NCI-H1436 (cell line): ENCODE measurements at regions not wholly inside any gene's neighbourhood (a gene's known extent, or its start where the extent isn't known, plus 50 kb on each side); places are given as distances from the start of the nearest gene placed in this dataset.
"Not testable (repeated sequence)": the region's sequence is repeated elsewhere in the genome, so short reads cannot be mapped to it uniquely, and the experiment has no call there.

Source experiments
- DNase-seq: peaks from one replicate; lab custom pipeline; 2025; lab: John Stamatoyannopoulos, UW

DNA sequence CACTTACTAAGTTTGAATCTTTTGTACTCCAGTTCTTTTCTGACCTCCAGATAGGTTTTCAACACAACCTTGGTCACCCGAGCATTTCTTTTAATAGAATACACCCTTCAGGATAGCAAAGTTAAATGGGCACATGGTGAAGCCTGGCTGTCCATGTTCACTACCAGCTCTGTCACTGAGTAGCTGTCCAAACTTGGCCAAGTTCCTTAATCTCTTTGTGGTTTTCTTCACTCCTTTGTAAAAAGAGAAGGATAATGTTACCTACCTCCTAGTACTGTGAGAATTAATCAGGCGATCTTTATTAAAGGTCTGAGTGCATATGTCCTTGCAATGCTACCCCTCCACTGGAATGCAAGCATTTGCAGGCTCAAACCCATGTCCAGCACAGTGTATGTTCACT lies 128.1 kb upstream of the PTPRZ1 start:
- DNase-seq = no peak

DNA sequence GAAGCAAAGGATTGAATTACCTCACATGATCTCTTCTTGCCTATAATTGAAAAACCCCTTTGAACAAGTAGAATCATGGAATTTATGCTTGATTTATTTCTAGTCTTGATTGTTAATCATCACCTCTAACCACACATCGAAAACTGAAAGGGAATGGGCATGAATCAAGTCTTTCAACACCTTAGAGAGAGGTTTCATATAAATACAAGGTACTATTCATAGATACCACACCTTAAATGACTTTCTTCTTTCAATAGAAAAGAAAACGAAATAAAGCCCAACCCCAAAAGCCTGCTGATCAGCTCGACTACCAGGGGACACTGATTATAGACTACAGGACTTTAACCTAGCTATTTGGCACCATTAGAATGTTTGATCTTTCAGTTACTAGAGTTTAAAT lies 128.6 kb upstream of the PTPRZ1 start:
- no peak for DNase-seq

DNA sequence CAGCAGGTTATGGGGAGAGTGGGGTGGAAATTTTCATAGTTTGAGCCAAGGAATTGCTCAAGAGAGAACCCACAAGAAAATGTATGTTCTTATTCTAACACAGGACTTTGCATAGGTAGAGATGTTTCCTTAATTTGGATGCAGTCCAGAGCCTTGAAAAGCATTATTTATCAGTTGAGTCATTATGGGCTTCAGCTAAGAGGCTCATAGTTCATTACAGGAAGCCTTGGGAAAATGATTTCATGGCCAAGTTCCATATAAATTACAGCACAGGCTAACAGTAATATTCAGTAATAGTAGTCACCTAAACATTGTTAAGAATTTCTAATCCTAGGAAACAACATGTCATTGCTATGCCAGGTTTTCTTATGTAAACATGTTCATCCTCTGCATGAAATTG lies 131.1 kb upstream of the PTPRZ1 start:
- DNase-seq = peak; percentile 4

DNA sequence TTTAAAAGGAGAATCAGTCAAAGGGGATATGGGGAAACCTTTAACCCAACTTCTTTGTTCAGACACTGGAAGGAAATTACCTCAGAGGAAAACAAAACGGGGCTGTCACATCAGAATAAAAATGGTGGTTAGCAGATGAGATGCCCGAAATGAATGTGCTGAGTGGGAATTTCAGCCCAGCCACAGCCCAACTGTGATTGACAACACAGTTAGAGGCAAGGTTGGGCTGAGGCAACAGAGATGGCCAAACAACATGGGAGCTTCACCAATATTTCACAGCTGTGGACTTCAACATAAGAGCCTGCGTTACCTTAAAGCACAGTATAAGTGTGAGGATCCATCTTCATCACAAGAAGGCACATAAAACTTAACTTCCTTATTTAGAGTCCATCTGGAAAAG lies 133.5 kb upstream of the PTPRZ1 start:
- DNase-seq = no peak

DNA sequence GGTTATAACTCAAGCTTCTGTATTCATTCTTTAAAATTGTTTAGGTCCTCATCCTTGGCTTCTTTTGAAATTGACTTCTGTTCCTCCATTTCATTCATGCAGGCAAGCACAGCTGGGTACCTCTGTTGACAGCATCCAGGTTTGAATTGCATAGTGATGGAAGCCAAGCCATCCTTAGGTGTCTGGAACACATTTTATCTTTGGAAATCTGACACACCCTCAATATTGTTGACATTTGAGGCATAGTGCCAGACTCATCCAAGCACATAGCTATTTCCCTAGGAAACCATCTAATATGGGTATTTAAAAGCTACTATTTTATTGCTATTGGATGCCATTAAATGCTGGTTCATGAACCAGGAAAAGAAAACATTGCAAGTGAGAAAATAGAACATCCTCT lies 142.1 kb upstream of the PTPRZ1 start:
- DNase-seq = no peak

DNA sequence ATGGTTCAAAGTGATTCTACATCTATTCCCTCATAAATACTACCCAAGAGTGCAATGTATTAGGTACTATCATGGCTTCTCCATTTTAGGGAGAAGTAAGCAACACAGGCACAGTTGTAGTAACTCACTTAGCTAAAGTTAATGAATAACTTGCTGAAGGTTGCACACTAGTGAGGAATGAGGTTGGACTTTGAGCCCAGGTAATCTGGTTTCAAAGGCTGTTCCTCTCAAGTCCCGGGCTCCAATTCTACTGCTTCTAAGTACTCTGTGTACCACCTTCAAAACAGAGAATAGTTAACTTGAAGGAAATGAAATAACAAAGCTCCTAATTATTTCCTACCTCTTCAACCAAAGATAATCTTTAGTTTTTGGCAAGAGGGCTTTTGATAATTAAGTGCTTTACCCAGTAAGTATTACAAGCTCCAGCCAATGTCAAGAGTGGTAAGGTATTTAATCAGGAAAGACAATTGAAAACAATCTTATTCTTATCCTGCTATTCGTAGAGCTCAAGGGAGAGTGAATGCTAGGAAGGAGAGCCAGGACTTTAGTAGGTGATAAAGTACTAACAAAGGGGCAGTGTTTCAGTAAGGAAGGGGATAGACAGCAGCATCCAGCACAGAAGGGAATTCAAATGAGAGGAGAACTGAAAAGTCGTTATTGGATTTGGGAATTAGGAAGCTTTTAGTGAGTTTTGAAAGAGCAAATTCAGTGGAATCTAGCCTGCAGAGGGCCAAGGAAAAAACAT lies 158.2 kb upstream of the PTPRZ1 start:
- DNase-seq = no peak

DNA sequence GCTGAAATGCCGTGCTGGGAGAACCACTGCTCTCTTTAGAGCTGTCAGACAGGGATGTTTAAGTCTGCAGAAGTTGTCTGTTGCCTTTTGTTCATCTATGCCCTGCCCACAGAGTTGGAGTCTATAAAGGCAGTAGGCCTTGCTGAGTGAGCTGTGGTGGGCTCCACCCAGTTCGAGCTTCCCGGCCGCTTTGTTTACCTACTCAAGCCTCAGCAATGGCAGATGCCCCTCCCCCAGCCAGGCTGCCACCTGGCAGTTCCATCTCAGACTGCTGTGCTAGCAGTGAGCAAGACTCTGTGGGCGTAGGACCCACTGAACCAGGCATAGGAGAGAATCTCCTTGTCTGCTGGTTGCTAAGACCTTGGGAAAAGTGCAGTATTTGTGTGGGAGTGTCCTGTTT lies 160.0 kb upstream of the PTPRZ1 start:
- DNase-seq = peak; percentile 32

DNA sequence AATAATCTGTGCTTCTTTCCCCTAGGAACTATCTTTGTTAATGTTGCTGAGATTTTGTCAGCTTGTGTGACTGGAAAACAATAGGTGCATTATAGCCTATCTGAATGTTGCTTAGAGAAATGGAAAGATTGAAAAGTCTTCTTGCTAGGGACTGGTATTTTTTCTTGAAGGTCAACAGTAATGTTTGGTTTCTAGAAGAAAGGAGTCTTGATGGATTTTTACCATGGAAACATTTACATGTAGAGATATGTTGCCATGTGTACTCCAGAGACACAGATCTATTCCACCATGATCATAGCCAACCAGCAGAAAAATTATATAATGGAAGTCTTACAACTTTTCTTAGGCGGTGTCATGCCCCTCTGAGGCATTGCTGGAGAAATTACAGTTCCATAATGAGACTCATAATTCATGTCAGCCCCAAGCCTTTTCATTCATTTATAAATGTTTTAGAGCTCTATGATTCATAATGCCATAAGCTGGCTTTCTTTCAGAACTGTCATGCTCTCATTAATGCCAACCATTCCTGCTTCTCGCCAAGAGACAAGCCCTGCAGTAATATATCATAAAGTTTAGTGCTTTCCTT lies 175.1 kb upstream of the PTPRZ1 start:
- no peak for DNase-seq

DNA sequence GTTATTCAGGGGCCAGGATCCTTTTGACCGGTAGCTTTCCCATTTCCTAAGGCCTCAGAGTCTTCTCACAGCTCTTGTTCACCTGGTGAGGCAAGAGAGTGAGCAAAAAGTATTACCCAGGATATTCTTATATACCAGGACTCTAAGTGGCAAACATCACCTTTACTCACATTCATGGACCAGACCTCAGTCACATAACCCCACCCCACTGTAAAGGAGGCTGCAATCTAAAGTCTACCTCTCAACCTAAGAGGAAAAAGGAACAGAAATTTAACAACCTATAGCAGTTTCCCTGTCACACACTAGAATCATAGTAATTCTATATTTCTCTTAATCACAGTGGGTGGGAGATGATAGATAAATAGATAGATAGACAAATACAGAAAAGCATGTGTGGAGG lies 176.0 kb upstream of the PTPRZ1 start:
- no peak for DNase-seq

DNA sequence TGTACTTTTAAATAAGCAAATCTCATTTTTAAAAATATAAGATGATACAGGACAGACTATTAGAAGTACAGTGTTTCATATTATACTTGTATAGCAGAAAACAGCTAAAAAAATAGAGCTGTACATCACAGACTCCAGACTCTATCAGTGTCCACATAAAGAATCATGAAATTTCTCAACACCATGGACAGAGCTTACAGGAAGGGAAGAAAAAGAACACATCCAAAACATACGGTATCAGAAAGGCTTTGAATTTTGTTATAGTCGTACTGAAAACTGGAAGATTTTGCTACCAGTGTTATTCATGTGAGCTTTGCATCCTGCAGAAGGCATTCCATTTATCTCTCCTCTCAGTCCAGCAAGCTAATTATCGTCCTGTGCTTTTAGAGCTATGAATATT lies 183.2 kb upstream of the PTPRZ1 start:
- no peak for DNase-seq

DNA sequence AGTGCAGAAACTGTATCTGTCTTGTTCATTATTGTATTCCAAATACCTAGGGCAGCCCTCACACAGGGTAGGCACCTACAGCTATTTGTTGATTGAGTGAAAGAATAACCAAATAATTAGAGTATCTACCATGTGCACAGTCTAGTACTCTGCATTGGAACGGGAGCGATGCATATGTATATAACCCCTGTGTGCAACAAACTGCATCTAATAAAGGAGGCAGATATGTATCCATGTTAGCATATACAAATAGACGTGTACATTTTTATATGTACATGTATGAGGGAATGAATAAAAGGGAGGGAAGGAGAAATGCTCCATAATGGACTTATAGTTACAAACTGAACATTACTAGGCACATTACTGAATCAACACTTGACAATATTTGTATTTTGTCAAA lies 191.3 kb upstream of the PTPRZ1 start:
- no peak for DNase-seq

DNA sequence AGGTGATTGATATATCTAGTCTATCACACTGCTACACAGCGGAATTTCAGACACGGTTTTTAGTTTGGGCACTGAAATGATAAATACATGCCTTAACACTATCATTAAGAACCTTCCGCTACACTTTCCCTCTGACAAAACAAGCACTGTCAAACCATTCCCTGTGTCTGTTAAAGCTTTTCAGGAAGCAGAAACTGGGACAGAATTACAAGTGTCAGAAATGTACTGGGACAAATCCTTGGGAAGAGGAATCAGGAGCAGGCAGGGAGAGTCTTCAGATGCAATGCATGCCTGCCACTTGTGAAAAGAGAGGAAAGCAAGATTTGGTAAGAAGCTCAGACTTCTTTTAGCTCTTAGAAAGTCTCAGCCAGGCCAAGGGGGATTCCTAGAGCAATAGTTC lies 196.8 kb upstream of the PTPRZ1 start:
- DNase-seq = no peak

DNA sequence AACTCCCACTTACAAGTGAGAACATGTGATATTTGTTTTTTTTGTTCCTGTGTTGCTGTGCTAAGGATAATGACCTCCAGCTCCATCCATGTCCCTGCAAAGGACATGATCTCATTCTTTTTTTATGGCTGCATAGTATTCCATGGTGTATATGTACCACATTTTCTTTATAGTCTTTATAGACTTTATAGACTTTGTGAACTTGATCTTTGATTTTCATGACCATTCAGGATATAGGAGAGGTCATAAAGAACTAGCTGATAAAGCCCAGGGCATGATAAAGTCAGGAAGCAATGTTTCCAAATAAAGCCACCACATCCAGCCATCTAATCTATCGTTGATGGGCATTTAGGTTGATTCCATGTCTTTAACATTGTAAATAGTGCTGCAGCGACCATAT lies 198.5 kb upstream of the PTPRZ1 start:
- not testable (repeated sequence) for DNase-seq

DNA sequence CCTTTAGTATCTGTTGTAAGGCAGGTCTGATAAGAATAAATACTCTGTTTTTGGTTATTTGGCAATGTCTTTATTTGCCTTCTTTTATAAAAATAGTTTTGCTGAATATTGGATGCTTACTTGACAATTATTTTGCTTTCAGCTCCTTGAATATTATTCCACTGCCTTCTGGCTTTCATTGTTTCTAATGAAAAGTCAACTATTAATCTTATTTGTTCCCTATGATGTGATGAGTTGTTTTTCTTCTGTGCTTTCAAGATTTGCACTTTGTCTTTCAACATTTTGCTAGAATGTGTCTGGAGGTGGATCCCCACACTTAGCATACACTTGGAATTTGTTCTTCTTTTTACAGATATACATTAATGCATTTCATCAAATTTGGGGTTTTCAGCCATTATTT lies 203.8 kb upstream of the PTPRZ1 start:
- no peak for DNase-seq

DNA sequence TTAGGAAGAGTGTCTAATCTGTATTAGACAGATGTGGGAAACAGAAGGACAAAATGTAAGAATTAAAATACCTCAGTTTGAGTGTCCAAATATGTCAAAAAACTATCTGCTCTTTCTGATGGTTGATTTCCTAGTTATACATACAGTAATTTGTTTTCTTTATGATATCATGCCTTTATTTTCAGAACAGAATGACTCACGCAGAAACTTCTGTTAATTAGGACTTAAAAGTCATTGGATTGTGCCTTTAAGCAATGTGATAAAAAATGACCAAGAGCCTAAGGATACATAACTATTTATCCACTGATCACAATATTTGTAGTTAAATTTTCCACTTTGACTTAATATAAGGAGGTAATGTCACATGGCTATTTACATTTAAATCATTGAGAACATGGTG lies 206.7 kb upstream of the PTPRZ1 start:
- no peak for DNase-seq

DNA sequence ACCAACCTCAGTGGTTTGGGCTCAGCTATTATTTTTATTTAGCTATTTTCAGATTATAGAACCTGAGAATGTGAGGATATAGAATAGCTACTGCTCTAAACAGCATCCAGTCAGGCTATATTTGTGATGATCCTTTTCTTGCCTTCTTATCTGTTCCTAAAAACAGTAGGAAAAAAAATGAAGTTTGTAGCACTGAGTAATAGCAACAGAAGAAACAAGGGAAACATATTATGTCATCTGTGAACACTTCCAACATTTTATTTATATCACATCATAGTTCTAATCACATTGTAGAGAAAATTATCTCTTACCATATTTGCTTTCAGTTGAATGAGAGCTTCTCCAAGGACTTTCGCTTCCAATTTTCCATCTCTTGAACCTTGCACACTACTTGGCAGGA lies 229.6 kb upstream of the PTPRZ1 start:
- DNase-seq = no peak

DNA sequence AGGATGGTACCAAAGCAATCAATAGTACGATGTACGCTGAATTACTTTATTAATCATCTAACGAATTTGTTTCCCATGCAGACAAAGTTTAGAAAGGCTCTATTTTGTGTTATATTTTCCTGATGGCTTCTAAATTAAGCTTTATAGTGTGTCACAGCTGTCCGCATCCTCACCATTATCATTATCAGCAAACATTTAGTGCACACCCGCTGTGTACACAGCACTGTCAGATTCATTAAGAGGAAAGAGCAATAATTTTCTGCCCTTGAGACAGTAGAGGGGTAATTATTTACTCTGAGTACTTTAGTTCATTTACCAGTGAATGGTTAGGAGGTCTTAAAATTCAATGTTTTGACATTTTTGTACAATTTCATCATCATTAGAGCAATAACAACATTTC lies 233.3 kb upstream of the PTPRZ1 start:
- peak; percentile 16 for DNase-seq

DNA sequence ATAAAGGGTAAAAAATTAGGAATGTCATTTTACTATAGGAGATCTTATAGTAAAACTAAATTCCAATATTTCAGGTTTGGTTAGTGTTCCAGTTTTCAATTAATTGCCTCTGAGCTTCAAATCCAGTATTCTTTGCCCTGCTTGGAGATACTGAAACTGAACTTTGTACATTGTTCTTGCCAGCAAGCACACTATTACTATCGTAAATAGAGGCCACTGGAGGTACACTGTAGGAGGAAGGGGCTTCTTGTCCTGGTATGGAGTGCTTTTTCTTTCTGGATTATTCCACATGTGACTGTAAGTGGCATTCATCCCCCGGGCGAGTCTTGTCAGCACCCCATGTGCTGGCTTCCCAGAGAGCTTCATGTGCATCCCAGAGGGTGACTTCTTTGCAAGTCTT lies 234.7 kb upstream of the PTPRZ1 start:
- DNase-seq = no peak

DNA sequence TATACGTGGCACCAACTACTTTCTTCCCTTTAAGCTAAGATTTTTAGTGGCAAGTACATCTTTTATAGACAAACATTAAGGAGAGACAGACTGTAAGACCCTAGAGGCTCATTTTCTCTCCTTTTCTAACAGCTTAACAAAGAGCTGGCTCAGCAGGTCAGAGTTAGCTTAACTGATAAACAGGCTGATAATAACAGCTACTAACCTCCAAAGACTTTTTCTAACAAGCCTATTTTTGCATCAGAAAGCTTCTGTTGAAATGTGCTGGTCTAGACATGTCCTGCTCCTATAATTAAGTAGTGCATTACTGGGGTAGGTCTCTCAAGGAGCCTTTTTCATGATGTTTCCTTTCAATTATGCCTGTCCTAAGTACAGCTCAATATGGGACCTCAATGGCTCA lies 238.2 kb upstream of the FAM3C start:
- peak; percentile 52 for DNase-seq

DNA sequence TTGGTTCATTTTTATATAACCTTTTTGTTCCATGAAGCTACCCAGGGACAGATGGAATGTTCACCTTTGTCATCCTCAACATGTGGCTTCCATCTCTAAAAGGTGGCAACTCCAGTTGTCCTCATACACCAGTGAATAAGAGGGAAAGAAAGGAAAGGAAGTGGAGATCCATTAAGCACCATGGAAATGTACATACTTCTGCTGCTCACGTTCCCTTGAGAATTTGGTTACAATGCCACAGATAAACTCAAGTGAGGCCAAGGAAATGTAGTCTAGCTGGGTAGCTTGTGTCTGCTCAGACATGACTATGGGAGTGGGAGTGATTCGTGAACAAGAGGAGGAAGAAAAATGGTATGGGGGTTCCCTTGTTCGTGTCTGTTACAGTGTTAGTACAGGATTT lies 237.1 kb upstream of the FAM3C start:
- peak; percentile 59 for DNase-seq

DNA sequence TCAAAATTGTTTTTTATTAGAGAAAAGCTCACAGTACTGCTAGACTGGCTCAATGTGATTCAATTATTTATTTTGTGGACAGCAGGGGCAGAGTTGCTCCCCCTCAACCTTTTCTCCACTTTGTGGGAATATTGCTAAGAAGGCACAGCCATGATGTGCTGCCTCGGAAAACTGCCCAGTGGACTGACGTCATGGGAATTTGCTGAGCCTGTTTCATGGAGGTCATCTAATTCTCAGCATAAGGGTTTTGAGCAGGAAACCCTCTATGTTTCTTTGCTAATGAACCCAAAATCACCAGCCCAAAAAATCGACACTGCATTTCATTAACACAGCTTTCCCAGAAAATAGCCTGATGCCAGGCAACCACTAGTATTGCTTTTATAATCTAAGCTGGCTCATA lies 228.8 kb upstream of the FAM3C start:
- no peak for DNase-seq

DNA sequence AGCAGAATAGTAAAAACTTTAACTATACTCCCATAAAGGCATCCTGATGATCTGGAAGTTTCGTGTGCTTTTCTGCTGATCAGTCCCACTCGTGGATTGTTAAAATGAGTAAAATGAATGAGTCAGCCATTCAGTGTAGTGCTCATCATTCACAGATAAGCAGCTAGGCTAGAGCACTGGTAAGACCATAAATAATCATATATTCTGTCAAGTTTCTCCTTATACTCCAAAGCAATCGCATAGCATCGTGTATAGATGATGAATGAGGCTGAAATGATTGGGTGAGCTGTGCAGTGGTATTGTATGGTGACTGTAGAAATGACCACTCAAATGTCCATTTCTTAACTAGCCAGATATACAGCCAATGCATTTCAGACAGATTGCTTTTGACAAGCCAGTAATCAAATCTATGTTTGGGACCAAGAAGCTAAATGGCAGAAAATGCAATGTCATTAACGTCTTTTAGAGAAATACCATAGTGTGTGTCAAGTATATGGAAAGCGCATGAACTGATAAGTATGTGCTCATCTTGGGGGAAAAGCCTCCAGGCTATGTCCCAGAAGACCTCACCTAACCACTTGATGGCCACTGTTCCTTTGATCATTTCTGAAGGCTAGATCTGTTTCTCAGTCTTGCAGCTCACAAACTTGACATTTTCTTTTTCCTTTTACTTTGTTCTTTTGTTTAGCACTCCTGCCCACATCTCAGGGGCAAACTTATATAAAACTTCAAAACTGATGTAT lies 227.2 kb upstream of the FAM3C start:
- DNase-seq = no peak

DNA sequence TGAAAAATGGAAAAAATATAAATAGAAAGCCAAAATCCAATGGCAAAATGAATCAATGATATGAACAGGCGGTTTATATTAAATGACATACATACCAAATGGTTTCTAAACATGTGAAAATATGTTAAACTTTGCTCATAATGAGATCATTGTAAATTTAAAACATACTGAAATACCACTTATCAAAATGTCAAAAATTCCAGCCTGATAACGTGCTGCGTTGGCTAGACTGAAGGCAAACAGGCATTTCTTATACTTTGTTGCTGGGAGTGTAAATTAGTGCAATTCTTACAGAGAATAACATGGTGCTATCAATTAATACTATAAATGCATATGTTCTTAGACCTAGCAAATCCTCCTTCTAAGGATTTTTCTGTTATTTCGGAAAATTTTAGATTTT lies 225.8 kb upstream of the FAM3C start:
- DNase-seq = no peak
